Thyroid gland (tissue), 4 donors: ENCODE measurements at regions not wholly inside any gene's neighbourhood (a gene's known extent, or its start where the extent isn't known, plus 50 kb on each side); places are given as distances from the start of the nearest gene placed in this dataset.

Experiments used
- POLR2A ChIP-seq, 2 donors: fragments of 450-650 bp; IDR thresholded peaks; one replicate each; pipeline ENCODE4 v1.6.1; 2017; ENCODE audit warnings: antibody characterized with exemption in 2 of 2, mild to moderate bottlenecking in 2 of 2, moderate library complexity in 1 of 2
- TF ChIP-seq, protein P1 (sequence below), 6 experiments: fragments of 200-600 bp in 3 of 6; fragments of 450-650 bp in 3 of 6; sonication (generic) in 3 of 6; IDR thresholded peaks; one replicate each; pipeline ENCODE4 v1.5.1; 2016 to 2019; ENCODE audit warnings: antibody characterized with exemption in 6 of 6, mild to moderate bottlenecking in 2 of 6, inconsistent platforms in 1 of 6, moderate library complexity in 1 of 6

- TF ChIP-seq, protein P1, sequence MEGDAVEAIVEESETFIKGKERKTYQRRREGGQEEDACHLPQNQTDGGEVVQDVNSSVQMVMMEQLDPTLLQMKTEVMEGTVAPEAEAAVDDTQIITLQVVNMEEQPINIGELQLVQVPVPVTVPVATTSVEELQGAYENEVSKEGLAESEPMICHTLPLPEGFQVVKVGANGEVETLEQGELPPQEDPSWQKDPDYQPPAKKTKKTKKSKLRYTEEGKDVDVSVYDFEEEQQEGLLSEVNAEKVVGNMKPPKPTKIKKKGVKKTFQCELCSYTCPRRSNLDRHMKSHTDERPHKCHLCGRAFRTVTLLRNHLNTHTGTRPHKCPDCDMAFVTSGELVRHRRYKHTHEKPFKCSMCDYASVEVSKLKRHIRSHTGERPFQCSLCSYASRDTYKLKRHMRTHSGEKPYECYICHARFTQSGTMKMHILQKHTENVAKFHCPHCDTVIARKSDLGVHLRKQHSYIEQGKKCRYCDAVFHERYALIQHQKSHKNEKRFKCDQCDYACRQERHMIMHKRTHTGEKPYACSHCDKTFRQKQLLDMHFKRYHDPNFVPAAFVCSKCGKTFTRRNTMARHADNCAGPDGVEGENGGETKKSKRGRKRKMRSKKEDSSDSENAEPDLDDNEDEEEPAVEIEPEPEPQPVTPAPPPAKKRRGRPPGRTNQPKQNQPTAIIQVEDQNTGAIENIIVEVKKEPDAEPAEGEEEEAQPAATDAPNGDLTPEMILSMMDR (IDR thresholded peaks at IDR 0.05): no peak
- no peak for TF ChIP-seq POLR2A (IDR thresholded peaks at IDR 0.05)
Observed at GRCh38 chr22:48811885-48812284, 1015.8 kb downstream of the BRD1 start.
